GM23338 (cell line): ENCODE measurements at regions not wholly inside any gene's neighbourhood (a gene's known extent, or its start where the extent isn't known, plus 50 kb on each side); places are given as distances from the start of the nearest gene placed in this dataset.

Source experiments
- ATAC-seq: fragments of 200-7000 bp; cut with Tn5 transposase; 3 replicates; pipeline ENCODE4 v1.9.1; 2020
- DNase-seq: peaks from one replicate; pipeline ENCODE4 v3.0.0-alpha.2; 2015; ENCODE audit warnings: low spot score
- H2AFZ ChIP-seq: fragments of 200-600 bp; sonication (generic); 2 replicates; pipeline ENCODE4 v1.8.0; 2016; ENCODE audit warnings: antibody characterized with exemption, mild to moderate bottlenecking, moderate library complexity
- H3F3A ChIP-seq: fragments of 200-600 bp; sonication (generic); replicated peaks from 2 replicates; pipeline ENCODE4 v1.8.0; 2017; ENCODE audit warnings: antibody characterized with exemption, mixed run types, low read depth
- H3K27ac ChIP-seq: fragments of 200-600 bp; sonication (generic); 2 replicates; pipeline ENCODE4 v1.6.1; 2016; ENCODE audit warnings: low read depth
- H3K27me3 ChIP-seq: fragments of 200-600 bp; sonication (generic); 2 replicates; pipeline ENCODE4 v1.8.0; 2016; ENCODE audit warnings: mild to moderate bottlenecking, mixed run types, moderate library complexity; ENCODE audit not compliant: insufficient read depth
- H3K36me3 ChIP-seq: fragments of 200-600 bp; sonication (generic); 2 replicates; pipeline ENCODE4 v1.8.0; 2016; ENCODE audit warnings: mild to moderate bottlenecking; ENCODE audit not compliant: insufficient read depth
- H3K4me1 ChIP-seq: fragments of 200-600 bp; sonication (generic); 2 replicates; pipeline ENCODE4 v1.8.0; 2016; ENCODE audit warnings: mild to moderate bottlenecking, moderate library complexity; ENCODE audit not compliant: insufficient read depth
- H3K4me2 ChIP-seq: fragments of 200-600 bp; sonication (generic); 2 replicates; pipeline ENCODE4 v1.7.1; 2017; ENCODE audit warnings: mixed run types
- H3K4me3 ChIP-seq: fragments of 200-600 bp; sonication (generic); 2 replicates; pipeline ENCODE4 v1.6.1; 2016; ENCODE audit warnings: mixed run types
- H3K79me2 ChIP-seq: fragments of 200-600 bp; sonication (generic); replicated peaks from 2 replicates; pipeline ENCODE4 v1.8.0; 2017; ENCODE audit warnings: mild to moderate bottlenecking; ENCODE audit not compliant: insufficient read depth
- H3K9me2 ChIP-seq: fragments of 200-600 bp; sonication (generic); 2 replicates; pipeline ENCODE4 v1.8.0; 2017; ENCODE audit not compliant: insufficient read depth
- H4K20me1 ChIP-seq: fragments of 200-600 bp; sonication (generic); replicated peaks from 2 replicates; pipeline ENCODE4 v1.8.0; 2017; ENCODE audit warnings: mild to moderate bottlenecking; ENCODE audit not compliant: insufficient read depth
- H3K27ac Mint-ChIP-seq: 2 replicates; pipeline ENCODE4 v1.8.0; 2020; ENCODE audit warnings: inconsistent platforms, mild to moderate bottlenecking, moderate library complexity, mixed read lengths
- H3K27me3 Mint-ChIP-seq: 3 replicates; pipeline ENCODE4 v1.8.0; 2022; ENCODE audit warnings: low read depth, mild to moderate bottlenecking, moderate library complexity, mixed read lengths, inconsistent platforms; ENCODE audit not compliant: insufficient read depth, poor library complexity
- H3K36me3 Mint-ChIP-seq: 3 replicates; pipeline ENCODE4 v1.8.0; 2021; ENCODE audit warnings: low read depth, mild to moderate bottlenecking, inconsistent platforms, moderate library complexity, mixed read lengths
- H3K4me1 Mint-ChIP-seq: 3 replicates; pipeline ENCODE4 v1.8.0; 2020; ENCODE audit warnings: mild to moderate bottlenecking, inconsistent platforms, mixed read lengths
- H3K4me3 Mint-ChIP-seq: 3 replicates; pipeline ENCODE4 v1.8.0; 2021; ENCODE audit warnings: moderate library complexity, mild to moderate bottlenecking, inconsistent platforms, mixed read lengths
- H3K9me3 Mint-ChIP-seq: 3 replicates; pipeline ENCODE4 v1.8.0; 2020; ENCODE audit warnings: moderate library complexity, mild to moderate bottlenecking, inconsistent platforms, mixed read lengths
- EZH2 ChIP-seq: fragments of 200-600 bp; sonication (generic); IDR thresholded peaks from one replicate; pipeline ENCODE4 v1.8.0; 2017; ENCODE audit warnings: antibody characterized with exemption, mild to moderate bottlenecking, low read depth; ENCODE audit not compliant: unreplicated experiment
- JUNB ChIP-seq: IDR thresholded peaks from one replicate; pipeline ENCODE4 v1.6.1; 2016; ENCODE audit warnings: antibody characterized with exemption; ENCODE audit not compliant: unreplicated experiment
- POLR2AphosphoS5 ChIP-seq: IDR thresholded peaks from 2 replicates; pipeline ENCODE4 v1.6.1; 2016; ENCODE audit warnings: antibody characterized with exemption, low read depth
- STAT1 ChIP-seq: IDR thresholded peaks from one replicate; pipeline ENCODE4 v1.6.1; 2016; ENCODE audit warnings: antibody characterized with exemption; ENCODE audit not compliant: unreplicated experiment
- ZNF331 ChIP-seq: fragments of 250-450 bp; sonication (Bioruptor Pico); IDR thresholded peaks from 2 replicates; pipeline ENCODE4 v1.5.0; 2020; ENCODE audit warnings: low read depth, mild to moderate bottlenecking, moderate library complexity
- TF ChIP-seq, protein P1 (sequence below), 2 experiments: fragments of 200-600 bp in 1 of 2; sonication (generic) in 1 of 2; conservative IDR thresholded peaks; 2 replicates each; pipeline versions ENCODE4 v1.5.1 to v1.6.1; 2016 to 2017; ENCODE audit warnings: antibody characterized with exemption in 2 of 2, low read depth in 2 of 2, mild to moderate bottlenecking in 2 of 2, moderate library complexity in 1 of 2
- TF ChIP-seq, protein P2 (sequence below): IDR thresholded peaks from 2 replicates; pipeline ENCODE4 v1.6.1; 2016; ENCODE audit warnings: antibody characterized with exemption
- TF ChIP-seq, protein P3 (sequence below): fragments of 250-450 bp; sonication (Bioruptor Pico); IDR thresholded peaks from 2 replicates; pipeline ENCODE4 v1.5.0; 2020; ENCODE audit warnings: mild to moderate bottlenecking, moderate library complexity

DNA sequence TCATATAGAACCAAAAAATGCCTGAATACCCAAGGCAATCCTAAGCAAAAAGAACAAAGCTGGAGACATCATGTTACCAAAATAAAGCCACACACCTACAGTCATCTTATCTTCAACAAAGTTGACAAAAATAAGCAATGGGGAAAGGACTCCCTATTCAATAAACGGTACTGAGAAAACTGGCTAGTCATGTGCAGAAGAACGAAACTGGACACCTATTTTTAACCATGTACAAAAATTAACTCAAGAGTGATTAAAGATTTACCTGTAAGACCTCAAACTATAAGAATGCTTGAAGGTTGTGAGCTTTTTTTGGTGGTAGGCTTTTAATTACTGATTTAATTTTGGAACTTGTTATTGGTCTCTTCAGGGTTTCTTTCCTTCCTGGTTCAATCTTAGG lies 236.0 kb upstream of the DEFB112 start:
- TF ChIP-seq, protein P1, sequence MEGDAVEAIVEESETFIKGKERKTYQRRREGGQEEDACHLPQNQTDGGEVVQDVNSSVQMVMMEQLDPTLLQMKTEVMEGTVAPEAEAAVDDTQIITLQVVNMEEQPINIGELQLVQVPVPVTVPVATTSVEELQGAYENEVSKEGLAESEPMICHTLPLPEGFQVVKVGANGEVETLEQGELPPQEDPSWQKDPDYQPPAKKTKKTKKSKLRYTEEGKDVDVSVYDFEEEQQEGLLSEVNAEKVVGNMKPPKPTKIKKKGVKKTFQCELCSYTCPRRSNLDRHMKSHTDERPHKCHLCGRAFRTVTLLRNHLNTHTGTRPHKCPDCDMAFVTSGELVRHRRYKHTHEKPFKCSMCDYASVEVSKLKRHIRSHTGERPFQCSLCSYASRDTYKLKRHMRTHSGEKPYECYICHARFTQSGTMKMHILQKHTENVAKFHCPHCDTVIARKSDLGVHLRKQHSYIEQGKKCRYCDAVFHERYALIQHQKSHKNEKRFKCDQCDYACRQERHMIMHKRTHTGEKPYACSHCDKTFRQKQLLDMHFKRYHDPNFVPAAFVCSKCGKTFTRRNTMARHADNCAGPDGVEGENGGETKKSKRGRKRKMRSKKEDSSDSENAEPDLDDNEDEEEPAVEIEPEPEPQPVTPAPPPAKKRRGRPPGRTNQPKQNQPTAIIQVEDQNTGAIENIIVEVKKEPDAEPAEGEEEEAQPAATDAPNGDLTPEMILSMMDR (conservative IDR thresholded peaks at IDR 0.05; ENCODE audit: low read depth in 2 of 2), result no peak
- TF ChIP-seq ZNF331 (CRISPR knock-in tag) (no peak), JUNB (no peak)
- TF ChIP-seq, protein P2, sequence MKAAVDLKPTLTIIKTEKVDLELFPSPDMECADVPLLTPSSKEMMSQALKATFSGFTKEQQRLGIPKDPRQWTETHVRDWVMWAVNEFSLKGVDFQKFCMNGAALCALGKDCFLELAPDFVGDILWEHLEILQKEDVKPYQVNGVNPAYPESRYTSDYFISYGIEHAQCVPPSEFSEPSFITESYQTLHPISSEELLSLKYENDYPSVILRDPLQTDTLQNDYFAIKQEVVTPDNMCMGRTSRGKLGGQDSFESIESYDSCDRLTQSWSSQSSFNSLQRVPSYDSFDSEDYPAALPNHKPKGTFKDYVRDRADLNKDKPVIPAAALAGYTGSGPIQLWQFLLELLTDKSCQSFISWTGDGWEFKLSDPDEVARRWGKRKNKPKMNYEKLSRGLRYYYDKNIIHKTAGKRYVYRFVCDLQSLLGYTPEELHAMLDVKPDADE, result no peak
- no peak for ATAC-seq
- H3K27me3 Mint-ChIP-seq, result no peaks in the 10 kb centered on the region

DNA sequence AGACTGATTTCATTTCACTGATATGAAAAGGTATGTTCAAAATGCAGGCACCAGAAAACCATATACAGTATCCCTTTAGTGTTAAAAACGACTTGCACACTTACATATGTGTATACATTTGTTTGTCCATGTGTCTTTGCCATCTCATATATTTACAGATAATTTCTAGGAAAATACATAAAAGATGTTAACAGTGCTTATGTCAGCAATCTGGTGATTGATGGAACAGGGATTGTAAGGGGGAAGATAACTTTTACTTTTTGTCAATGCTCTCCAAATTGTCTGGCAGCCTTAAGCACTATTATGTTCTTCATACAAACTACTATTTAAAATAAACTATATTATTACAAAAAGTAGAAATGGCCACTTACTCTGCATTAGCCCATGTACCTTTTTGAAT lies 238.5 kb upstream of the DEFB112 start:
- no peaks in the 10 kb centered on the region for H3K79me2 ChIP-seq
- no peak overlapping the region for H3K4me3 ChIP-seq
- H3F3A ChIP-seq, result no peaks in the 10 kb centered on the region
- no peak overlapping the region for H3K27ac ChIP-seq
- DNase-seq (no peak), ATAC-seq (no peak)
- no peaks in the 10 kb centered on the region for H3K27me3 ChIP-seq
- H3K9me2 ChIP-seq, result no peaks in the 10 kb centered on the region
- no peaks in the 10 kb centered on the region for H3K36me3 ChIP-seq
- Mint-ChIP-seq H3K9me3 (no peaks in the 10 kb centered on the region), H3K36me3 (no peaks in the 10 kb centered on the region), H3K4me1 (no peaks in the 10 kb centered on the region), H3K27me3 (no peaks in the 10 kb centered on the region), H3K4me3 (no peak overlapping the region), H3K27ac (no peak overlapping the region)
- H3K4me2 ChIP-seq, result no peak overlapping the region
- no peak overlapping the region for H2AFZ ChIP-seq
- H3K4me1 ChIP-seq, result no peaks in the 10 kb centered on the region
- H4K20me1 ChIP-seq, result no peaks in the 10 kb centered on the region
- TF ChIP-seq, protein P3, sequence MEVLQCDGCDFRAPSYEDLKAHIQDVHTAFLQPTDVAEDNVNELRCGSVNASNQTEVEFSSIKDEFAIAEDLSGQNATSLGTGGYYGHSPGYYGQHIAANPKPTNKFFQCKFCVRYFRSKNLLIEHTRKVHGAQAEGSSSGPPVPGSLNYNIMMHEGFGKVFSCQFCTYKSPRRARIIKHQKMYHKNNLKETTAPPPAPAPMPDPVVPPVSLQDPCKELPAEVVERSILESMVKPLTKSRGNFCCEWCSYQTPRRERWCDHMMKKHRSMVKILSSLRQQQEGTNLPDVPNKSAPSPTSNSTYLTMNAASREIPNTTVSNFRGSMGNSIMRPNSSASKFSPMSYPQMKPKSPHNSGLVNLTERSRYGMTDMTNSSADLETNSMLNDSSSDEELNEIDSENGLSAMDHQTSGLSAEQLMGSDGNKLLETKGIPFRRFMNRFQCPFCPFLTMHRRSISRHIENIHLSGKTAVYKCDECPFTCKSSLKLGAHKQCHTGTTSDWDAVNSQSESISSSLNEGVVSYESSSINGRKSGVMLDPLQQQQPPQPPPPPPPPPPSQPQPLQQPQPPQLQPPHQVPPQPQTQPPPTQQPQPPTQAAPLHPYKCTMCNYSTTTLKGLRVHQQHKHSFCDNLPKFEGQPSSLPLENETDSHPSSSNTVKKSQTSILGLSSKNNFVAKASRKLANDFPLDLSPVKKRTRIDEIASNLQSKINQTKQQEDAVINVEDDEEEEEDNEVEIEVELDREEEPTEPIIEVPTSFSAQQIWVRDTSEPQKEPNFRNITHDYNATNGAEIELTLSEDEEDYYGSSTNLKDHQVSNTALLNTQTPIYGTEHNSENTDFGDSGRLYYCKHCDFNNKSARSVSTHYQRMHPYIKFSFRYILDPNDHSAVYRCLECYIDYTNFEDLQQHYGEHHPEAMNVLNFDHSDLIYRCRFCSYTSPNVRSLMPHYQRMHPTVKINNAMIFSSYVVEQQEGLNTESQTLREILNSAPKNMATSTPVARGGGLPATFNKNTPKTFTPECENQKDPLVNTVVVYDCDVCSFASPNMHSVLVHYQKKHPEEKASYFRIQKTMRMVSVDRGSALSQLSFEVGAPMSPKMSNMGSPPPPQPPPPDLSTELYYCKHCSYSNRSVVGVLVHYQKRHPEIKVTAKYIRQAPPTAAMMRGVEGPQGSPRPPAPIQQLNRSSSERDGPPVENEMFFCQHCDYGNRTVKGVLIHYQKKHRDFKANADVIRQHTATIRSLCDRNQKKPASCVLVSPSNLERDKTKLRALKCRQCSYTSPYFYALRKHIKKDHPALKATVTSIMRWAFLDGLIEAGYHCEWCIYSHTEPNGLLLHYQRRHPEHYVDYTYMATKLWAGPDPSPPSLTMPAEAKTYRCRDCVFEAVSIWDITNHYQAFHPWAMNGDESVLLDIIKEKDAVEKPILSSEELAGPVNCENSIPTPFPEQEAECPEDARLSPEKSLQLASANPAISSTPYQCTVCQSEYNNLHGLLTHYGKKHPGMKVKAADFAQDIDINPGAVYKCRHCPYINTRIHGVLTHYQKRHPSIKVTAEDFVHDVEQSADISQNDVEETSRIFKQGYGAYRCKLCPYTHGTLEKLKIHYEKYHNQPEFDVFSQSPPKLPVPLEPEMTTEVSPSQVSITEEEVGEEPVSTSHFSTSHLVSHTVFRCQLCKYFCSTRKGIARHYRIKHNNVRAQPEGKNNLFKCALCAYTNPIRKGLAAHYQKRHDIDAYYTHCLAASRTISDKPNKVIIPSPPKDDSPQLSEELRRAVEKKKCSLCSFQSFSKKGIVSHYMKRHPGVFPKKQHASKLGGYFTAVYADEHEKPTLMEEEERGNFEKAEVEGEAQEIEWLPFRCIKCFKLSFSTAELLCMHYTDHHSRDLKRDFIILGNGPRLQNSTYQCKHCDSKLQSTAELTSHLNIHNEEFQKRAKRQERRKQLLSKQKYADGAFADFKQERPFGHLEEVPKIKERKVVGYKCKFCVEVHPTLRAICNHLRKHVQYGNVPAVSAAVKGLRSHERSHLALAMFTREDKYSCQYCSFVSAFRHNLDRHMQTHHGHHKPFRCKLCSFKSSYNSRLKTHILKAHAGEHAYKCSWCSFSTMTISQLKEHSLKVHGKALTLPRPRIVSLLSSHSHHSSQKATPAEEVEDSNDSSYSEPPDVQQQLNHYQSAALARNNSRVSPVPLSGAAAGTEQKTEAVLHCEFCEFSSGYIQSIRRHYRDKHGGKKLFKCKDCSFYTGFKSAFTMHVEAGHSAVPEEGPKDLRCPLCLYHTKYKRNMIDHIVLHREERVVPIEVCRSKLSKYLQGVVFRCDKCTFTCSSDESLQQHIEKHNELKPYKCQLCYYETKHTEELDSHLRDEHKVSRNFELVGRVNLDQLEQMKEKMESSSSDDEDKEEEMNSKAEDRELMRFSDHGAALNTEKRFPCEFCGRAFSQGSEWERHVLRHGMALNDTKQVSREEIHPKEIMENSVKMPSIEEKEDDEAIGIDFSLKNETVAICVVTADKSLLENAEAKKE (CRISPR knock-in tag), result no peak
- TF ChIP-seq EZH2 (no peak), STAT1 (no peak), POLR2AphosphoS5 (no peak)
- TF ChIP-seq, protein P2, result no peak
- TF ChIP-seq, protein P1 (conservative IDR thresholded peaks at IDR 0.05; ENCODE audit: low read depth in 2 of 2), result no peak

More for the DNA sequence above, 236.0 kb upstream of the DEFB112 start:
- Mint-ChIP-seq H3K36me3 (no peaks in the 10 kb centered on the region), H3K27ac (no peak overlapping the region), H3K9me3 (no peaks in the 10 kb centered on the region), H3K4me1 (no peaks in the 10 kb centered on the region), H3K4me3 (no peak overlapping the region)
- Histone ChIP-seq H3K79me2 (no peaks in the 10 kb centered on the region), H3K36me3 (no peaks in the 10 kb centered on the region), H3K9me2 (no peaks in the 10 kb centered on the region), H3K4me1 (no peaks in the 10 kb centered on the region), H4K20me1 (no peaks in the 10 kb centered on the region), H3F3A (no peaks in the 10 kb centered on the region), H2AFZ (no peak overlapping the region), H3K4me3 (no peak overlapping the region), H3K27me3 (no peaks in the 10 kb centered on the region), H3K4me2 (no peak overlapping the region), H3K27ac (no peak overlapping the region)
- DNase-seq, result no peak
